ENCODE measurements at regions not wholly inside any gene's neighbourhood (a gene's known extent, or its start where the extent isn't known, plus 50 kb on each side); places are given as distances from the start of the nearest gene placed in this dataset.

DNA sequence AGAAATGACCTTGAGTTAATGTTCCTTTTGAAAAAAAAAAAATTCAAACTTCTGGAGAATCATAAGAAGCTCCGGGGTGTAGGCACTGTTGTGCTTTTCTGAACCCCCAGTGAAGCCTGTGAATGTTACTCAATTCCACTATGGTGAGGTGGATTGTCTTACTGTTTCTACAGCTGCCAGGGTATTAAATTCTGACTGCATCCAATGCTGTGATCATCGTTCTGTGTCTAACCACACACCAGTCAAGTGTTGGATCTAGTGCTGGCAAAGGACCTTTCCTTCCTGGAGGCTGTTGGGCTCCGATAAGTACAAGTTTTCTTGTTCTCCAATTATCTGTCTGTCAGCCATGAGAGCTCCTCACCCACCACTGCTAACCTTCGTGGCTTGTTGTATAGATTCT is 162.0 kb upstream of the EPHA7 start:
- Histone ChIP-seq H3K9me3 (no peaks in the 10 kb centered on the region), H3K27me3 (no peaks in the 10 kb centered on the region), H3K27ac (no peak overlapping the region), H3K4me1 (no peaks in the 10 kb centered on the region), H3K36me3 (no peaks in the 10 kb centered on the region), H3K4me3 (replicated peaks in 1 of 3) (no peak overlapping the region)
- no peak for TF ChIP-seq POLR2A (IDR thresholded peaks at IDR 0.05)
- TF ChIP-seq, protein P1, sequence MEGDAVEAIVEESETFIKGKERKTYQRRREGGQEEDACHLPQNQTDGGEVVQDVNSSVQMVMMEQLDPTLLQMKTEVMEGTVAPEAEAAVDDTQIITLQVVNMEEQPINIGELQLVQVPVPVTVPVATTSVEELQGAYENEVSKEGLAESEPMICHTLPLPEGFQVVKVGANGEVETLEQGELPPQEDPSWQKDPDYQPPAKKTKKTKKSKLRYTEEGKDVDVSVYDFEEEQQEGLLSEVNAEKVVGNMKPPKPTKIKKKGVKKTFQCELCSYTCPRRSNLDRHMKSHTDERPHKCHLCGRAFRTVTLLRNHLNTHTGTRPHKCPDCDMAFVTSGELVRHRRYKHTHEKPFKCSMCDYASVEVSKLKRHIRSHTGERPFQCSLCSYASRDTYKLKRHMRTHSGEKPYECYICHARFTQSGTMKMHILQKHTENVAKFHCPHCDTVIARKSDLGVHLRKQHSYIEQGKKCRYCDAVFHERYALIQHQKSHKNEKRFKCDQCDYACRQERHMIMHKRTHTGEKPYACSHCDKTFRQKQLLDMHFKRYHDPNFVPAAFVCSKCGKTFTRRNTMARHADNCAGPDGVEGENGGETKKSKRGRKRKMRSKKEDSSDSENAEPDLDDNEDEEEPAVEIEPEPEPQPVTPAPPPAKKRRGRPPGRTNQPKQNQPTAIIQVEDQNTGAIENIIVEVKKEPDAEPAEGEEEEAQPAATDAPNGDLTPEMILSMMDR (IDR thresholded peaks at IDR 0.05) = no peak
- WGBS, 2 donors = 35 to 48% methylated on average over 4 of the region's 4 CpGs
- DNase-seq = no peak
- intact Hi-C loops (cut with DNase I) = no loop called here

DNA sequence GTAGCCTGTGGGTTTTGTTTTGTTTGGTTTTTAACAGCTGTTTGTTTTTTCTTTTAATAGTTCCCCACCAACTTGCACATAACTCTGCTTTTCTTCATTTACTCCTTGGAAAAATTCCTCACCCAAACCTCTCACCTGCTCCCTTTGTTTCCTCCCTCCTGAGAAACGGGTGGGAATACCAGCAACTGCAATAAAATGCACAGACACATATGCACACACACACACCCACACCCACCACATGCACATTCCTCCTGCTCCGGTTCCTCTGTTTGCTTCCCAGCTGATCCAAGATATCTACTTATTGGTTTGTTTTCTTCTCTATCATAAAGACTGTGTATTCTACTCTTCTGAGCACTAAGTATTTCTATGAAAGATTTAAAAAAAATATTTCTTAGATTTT is 161.1 kb upstream of the EPHA7 start:
- Histone ChIP-seq H3K9me3 (no peaks in the 10 kb centered on the region), H3K4me1 (no peaks in the 10 kb centered on the region), H3K27ac (no peak overlapping the region), H3K27me3 (no peaks in the 10 kb centered on the region), H3K36me3 (no peaks in the 10 kb centered on the region), H3K4me3 (replicated peaks in 1 of 3) (no peak overlapping the region)
- TF ChIP-seq, protein P1 (IDR thresholded peaks at IDR 0.05) = no peak
- no peak for TF ChIP-seq POLR2A (IDR thresholded peaks at IDR 0.05)
- DNase-seq = no peak
- intact Hi-C loops (cut with DNase I) = no loop called here
- 45 to 58% methylated on average over 2 of the region's 2 CpGs for WGBS, 2 donors

DNA sequence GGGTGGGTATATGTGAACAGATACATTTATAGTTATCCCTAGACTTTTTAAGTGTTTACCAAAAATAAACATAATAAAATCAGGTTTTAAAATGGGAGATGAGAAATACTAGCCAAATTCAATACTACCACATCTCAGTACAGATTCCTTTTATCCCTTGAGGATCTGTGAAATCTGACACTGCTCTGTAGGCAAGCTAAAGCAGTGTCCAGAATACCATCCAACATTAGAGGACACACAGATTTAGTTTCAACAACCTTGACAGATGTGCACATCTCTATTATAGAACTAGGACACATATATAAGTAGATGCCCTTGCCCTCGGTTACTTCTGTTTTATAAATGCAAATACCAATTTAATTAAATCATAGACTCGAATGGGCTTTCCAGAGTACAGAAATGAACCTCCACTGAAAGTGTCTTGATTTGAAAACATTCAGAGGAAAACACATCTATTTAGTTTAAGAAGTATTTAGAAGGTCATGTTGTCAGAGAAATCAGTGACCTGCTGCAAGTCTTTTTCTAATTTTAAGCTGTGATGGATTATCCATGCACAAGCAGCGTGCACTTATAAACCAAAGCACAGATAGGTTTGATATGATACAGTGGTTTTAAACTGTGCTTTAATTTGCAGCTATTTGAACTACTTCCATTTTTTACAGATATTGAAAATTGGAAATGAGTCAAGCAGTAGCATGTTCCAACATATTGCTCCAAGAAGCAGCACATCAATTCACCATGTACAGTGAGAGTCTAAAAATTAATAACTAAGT is 156.3 kb upstream of the EPHA7 start:
- Histone ChIP-seq H3K9me3 (no peaks in the 10 kb centered on the region), H3K36me3 (no peaks in the 10 kb centered on the region), H3K27me3 (no peaks in the 10 kb centered on the region), H3K27ac (no peak overlapping the region), H3K4me3 (replicated peaks in 1 of 3) (no peak overlapping the region), H3K4me1 (no peaks in the 10 kb centered on the region)
- TF ChIP-seq, protein P1 (IDR thresholded peaks at IDR 0.05) = no peak
- TF ChIP-seq POLR2A (IDR thresholded peaks at IDR 0.05) = no peak
- intact Hi-C loops (cut with DNase I) = no loop called here
- WGBS, 2 donors = 69 to 75% methylated on average over 3 of the region's 3 CpGs
- DNase-seq = no peak

DNA sequence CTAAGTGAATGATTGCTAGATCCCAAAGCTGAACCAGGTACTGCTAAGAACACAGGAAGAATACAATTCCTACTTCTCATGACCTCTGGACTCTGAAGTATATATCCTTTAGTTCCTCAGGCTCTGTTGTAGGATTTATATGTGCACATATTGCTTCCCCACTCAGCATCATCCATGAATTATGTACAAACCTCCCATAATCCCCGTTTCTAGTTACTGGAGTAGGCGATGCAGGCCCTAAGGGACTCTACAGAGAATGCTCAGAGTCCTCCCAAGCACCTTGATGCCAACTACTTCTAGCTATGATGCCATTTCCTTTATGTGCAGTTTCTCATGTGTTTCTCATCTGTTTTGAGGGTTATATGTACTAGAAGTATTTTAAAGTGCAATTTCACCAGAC is 154.9 kb upstream of the EPHA7 start:
- no peaks in the 10 kb centered on the region for H3K9me3 ChIP-seq
- no peaks in the 10 kb centered on the region for H3K4me1 ChIP-seq
- H3K27me3 ChIP-seq = no peaks in the 10 kb centered on the region
- H3K4me3 ChIP-seq (replicated peaks in 1 of 3) = no peak overlapping the region
- no peak overlapping the region for H3K27ac ChIP-seq
- TF ChIP-seq, protein P1 (IDR thresholded peaks at IDR 0.05) = no peak
- TF ChIP-seq POLR2A (IDR thresholded peaks at IDR 0.05) = no peak
- intact Hi-C loops (cut with DNase I) = no loop called here
- WGBS, 2 donors = 79 to 81% methylated on average over 2 of the region's 2 CpGs
- no peaks in the 10 kb centered on the region for H3K36me3 ChIP-seq
- DNase-seq = no peak

DNA sequence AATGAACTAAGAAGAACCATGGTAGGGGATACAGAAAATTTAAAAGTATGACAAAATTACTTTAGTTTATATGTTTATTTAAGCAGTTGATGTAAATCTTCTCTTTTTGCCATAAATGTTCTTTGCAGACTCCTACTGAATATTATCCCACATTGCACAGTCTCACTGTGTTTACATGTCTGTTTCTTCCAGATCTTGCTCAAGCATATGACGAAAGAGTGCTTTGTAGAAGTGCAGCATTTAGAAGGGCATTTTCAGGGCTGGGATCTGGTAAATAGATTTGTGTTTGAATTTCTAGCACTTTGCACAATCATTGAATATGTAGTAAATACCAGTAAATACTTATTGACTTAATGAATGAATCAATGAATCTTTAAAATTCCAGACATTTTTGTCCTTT is 152.0 kb upstream of the EPHA7 start:
- no peaks in the 10 kb centered on the region for H3K4me1 ChIP-seq
- WGBS, 2 donors = 72 to 77% methylated on average over 1 of the region's 1 CpG
- no peak overlapping the region for H3K27ac ChIP-seq

More for the DNA sequence above, 152.0 kb upstream of the EPHA7 start:
- intact Hi-C loops (cut with DNase I) = no loop called here
- Histone ChIP-seq H3K4me3 (replicated peaks in 1 of 3) (no peak overlapping the region), H3K27me3 (no peaks in the 10 kb centered on the region), H3K9me3 (no peaks in the 10 kb centered on the region), H3K36me3 (no peaks in the 10 kb centered on the region)
- TF ChIP-seq, protein P1 (IDR thresholded peaks at IDR 0.05) = no peak
- no peak for TF ChIP-seq POLR2A (IDR thresholded peaks at IDR 0.05)
- no peak for DNase-seq

Measured in thyroid gland (tissue), 4 donors.